Mesenchymal stem cell (in vitro differentiated cells and primary cell): ENCODE measurements at regions not wholly inside any gene's neighbourhood (a gene's known extent, or its start where the extent isn't known, plus 50 kb on each side); places are given as distances from the start of the nearest gene placed in this dataset.

ENCODE experiments used
- DNase-seq: peaks from one replicate; pipeline ENCODE4 v3.0.0-alpha.2; 2013
- H2AFZ ChIP-seq: one replicate; pipeline ENCODE4 v1.6.1; 2013; ENCODE audit warnings: low read depth, mild to moderate bottlenecking, control low read depth, inconsistent platforms, low read length, moderate library complexity
- H2AK5ac ChIP-seq: 2 replicates; pipeline ENCODE4 v1.6.1; 2013; ENCODE audit warnings: low read length, moderate library complexity, mild to moderate bottlenecking, inconsistent platforms; ENCODE audit not compliant: severe bottlenecking
- H2BK120ac ChIP-seq: one replicate; pipeline ENCODE4 v1.6.1; 2013; ENCODE audit warnings: low read depth, mild to moderate bottlenecking, inconsistent platforms, low read length, moderate library complexity
- H2BK12ac ChIP-seq, 2 experiments: one replicate each; pipeline ENCODE4 v1.6.1; 2013; ENCODE audit warnings: inconsistent platforms in 2 of 2, low read length in 2 of 2, mild to moderate bottlenecking in 2 of 2, moderate library complexity in 2 of 2, control low read depth in 1 of 2
- H2BK15ac ChIP-seq: one replicate; pipeline ENCODE4 v1.6.1; 2013; ENCODE audit warnings: mild to moderate bottlenecking, low read depth, inconsistent platforms; ENCODE audit not compliant: poor library complexity, severe bottlenecking
- H2BK5ac ChIP-seq: 2 replicates; pipeline ENCODE4 v1.6.1; 2013; ENCODE audit warnings: low read depth, mild to moderate bottlenecking, low read length, control low read depth, inconsistent platforms; ENCODE audit not compliant: poor library complexity, severe bottlenecking
- H3K14ac ChIP-seq, 2 experiments: one replicate each; pipeline ENCODE4 v1.6.1; 2013; ENCODE audit warnings: inconsistent platforms in 2 of 2, low read length in 2 of 2, control low read depth in 1 of 2, mild to moderate bottlenecking in 1 of 2, moderate library complexity in 1 of 2
- H3K18ac ChIP-seq, 2 experiments: one replicate each; pipeline ENCODE4 v1.6.1; 2013; ENCODE audit warnings: inconsistent platforms in 2 of 2, low read length in 2 of 2, control low read depth in 1 of 2, low read depth in 1 of 2, mild to moderate bottlenecking in 1 of 2
- H3K23ac ChIP-seq, 2 experiments: one replicate each; pipeline ENCODE4 v1.6.1; 2013; ENCODE audit warnings: inconsistent platforms in 2 of 2, low read length in 2 of 2, mild to moderate bottlenecking in 2 of 2, moderate library complexity in 2 of 2, control low read depth in 1 of 2
- H3K27ac ChIP-seq: 2 replicates; pipeline ENCODE4 v1.5.1; 2013; ENCODE audit warnings: mild to moderate bottlenecking, moderate library complexity, low read length, control low read depth, inconsistent platforms; ENCODE audit not compliant: poor library complexity, severe bottlenecking
- H3K27me3 ChIP-seq, 2 experiments: 2 replicates each; pipeline versions ENCODE4 v1.6.1 to v1.7.0; 2013; ENCODE audit warnings: low read length in 2 of 2, mild to moderate bottlenecking in 2 of 2, moderate library complexity in 2 of 2, control low read depth in 1 of 2, inconsistent platforms in 1 of 2; ENCODE audit not compliant: control insufficient read depth in 1 of 2, insufficient read depth in 1 of 2
- H3K36me3 ChIP-seq, 2 experiments: 2 replicates each; pipeline versions ENCODE4 v1.6.1 to v1.7.0; 2013; ENCODE audit warnings: low read length in 2 of 2, control low read depth in 1 of 2, inconsistent platforms in 1 of 2, low read depth in 1 of 2, mild to moderate bottlenecking in 1 of 2; ENCODE audit not compliant: insufficient read depth in 2 of 2, control insufficient read depth in 1 of 2
- H3K4ac ChIP-seq, 2 experiments: one replicate each; pipeline ENCODE4 v1.6.1; 2013; ENCODE audit warnings: inconsistent platforms in 2 of 2, low read length in 2 of 2, mild to moderate bottlenecking in 2 of 2, moderate library complexity in 2 of 2, control low read depth in 1 of 2, low read depth in 1 of 2
- H3K4me1 ChIP-seq: 2 replicates; pipeline ENCODE4 v1.6.1; 2013; ENCODE audit warnings: low read depth, low read length, control low read depth; ENCODE audit not compliant: control insufficient read depth, insufficient read depth
- H3K4me2 ChIP-seq: 2 replicates; pipeline ENCODE4 v1.6.1; 2013; ENCODE audit warnings: low read length, mild to moderate bottlenecking, inconsistent platforms; ENCODE audit not compliant: poor library complexity, severe bottlenecking
- H3K4me3 ChIP-seq, 2 experiments: 2 replicates each; pipeline versions ENCODE4 v1.5.1 to v1.7.0; 2013; ENCODE audit warnings: low read length in 2 of 2, mild to moderate bottlenecking in 2 of 2, control low read depth in 1 of 2, low read depth in 1 of 2; ENCODE audit not compliant: insufficient read depth in 1 of 2
- H3K79me1 ChIP-seq: replicated peaks from 2 replicates; pipeline ENCODE4 v1.6.1; 2013; ENCODE audit warnings: mild to moderate bottlenecking, control low read depth, low read length, inconsistent platforms; ENCODE audit not compliant: poor library complexity, severe bottlenecking
- H3K9ac ChIP-seq: 2 replicates; pipeline ENCODE4 v1.7.0; 2013; ENCODE audit warnings: mild to moderate bottlenecking, low read length, moderate library complexity
- H3K9me3 ChIP-seq: 2 replicates; pipeline ENCODE4 v1.7.0; 2013; ENCODE audit warnings: mild to moderate bottlenecking, low read length; ENCODE audit not compliant: control insufficient read depth
- H4K8ac ChIP-seq: one replicate; pipeline ENCODE4 v1.6.1; 2013; ENCODE audit warnings: inconsistent platforms, mild to moderate bottlenecking, low read length, moderate library complexity
- H4K91ac ChIP-seq: one replicate; pipeline ENCODE4 v1.6.1; 2013; ENCODE audit warnings: mild to moderate bottlenecking, low read length, inconsistent platforms
- WGBS: methylation state at CpG from one replicate; pipeline ENCODE4 v1.1.7; 2013; ENCODE audit warnings: mixed read lengths; 5-methylcytosine and 5-hydroxymethylcytosine counted together

GRCh38 chr12:65634626-65635331 is 189.5 kb upstream of the HMGA2 start:
- Histone ChIP-seq H3K4me2 (no peak overlapping the region), H3K79me1 (no peaks in the 10 kb centered on the region), H3K4me1 (peaks cover 6% of the 10 kb centered on the region), H3K27ac (peak overlapping the region; percentile 97), H4K91ac (no peak overlapping the region), H3K18ac (peak overlapping the region in 1 of 2 experiments; percentile 69), H2BK15ac (no peak overlapping the region), H3K9me3 (no peaks in the 10 kb centered on the region), H3K14ac (peak overlapping the region in 1 of 2 experiments; percentile 70), H2AK5ac (peak overlapping the region; percentile 81), H3K9ac (peak overlapping the region; percentile 84), H4K8ac (no peak overlapping the region), H3K36me3 (no peaks in the 10 kb centered on the region), H3K23ac (no peak overlapping the region), H2AFZ (peak overlapping the region; percentile 24), H2BK12ac (peak overlapping the region; percentile 18 to 98), H3K4me3 (no peak overlapping the region), H3K27me3 (no peaks in the 10 kb centered on the region), H2BK120ac (no peak overlapping the region), H3K4ac (peak overlapping the region in 1 of 2 experiments; percentile 84), H2BK5ac (no peak overlapping the region)
- 87% methylated on average over 3 of the region's 6 CpGs for WGBS
- DNase-seq: no peak

GRCh38 chr12:65636436-65636835 is 187.8 kb upstream of the HMGA2 start:
- no peak overlapping the region for H3K4me2 ChIP-seq
- H3K9me3 ChIP-seq: no peaks in the 10 kb centered on the region
- H3K79me1 ChIP-seq: no peaks in the 10 kb centered on the region
- no peaks in the 10 kb centered on the region for H3K36me3 ChIP-seq
- H4K8ac ChIP-seq: no peak overlapping the region
- H2AK5ac ChIP-seq: no peak overlapping the region
- H3K14ac ChIP-seq: no peak overlapping the region
- DNase-seq: no peak
- H3K18ac ChIP-seq: peak overlapping the region in 1 of 2 experiments; percentile 24
- H2BK120ac ChIP-seq: no peak overlapping the region
- peak overlapping the region; percentile 84 for H3K9ac ChIP-seq
- H3K27me3 ChIP-seq: no peaks in the 10 kb centered on the region
- no peak overlapping the region for H3K23ac ChIP-seq
- no peak overlapping the region for H2BK15ac ChIP-seq
- H3K4ac ChIP-seq: no peak overlapping the region
- no peak overlapping the region for H3K27ac ChIP-seq
- H2BK12ac ChIP-seq: no peak overlapping the region
- H3K4me1 ChIP-seq: peaks cover 5% of the 10 kb centered on the region
- 97% methylated on average over 1 of the region's 1 CpG for WGBS
- no peak overlapping the region for H2AFZ ChIP-seq
- H4K91ac ChIP-seq: no peak overlapping the region
- no peak overlapping the region for H2BK5ac ChIP-seq
- no peak overlapping the region for H3K4me3 ChIP-seq

DNA sequence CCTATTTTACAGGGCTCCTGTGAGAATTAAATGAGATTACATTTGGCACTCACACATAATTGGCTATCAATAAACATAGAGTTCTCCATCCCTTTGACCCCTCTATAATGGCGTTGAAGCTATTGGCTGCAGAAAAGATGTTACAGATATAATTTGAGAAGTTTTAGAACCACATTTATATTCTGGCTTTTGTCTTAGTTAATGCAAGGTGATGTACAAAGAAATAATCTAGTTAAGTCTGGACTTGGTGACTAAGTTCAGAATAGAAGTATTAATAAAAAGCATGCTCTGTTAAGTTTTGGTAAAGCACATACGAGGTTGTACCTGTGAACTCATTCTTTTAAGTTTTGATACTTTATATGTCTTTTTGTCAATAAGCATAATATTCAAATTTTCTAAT is 187.1 kb upstream of the HMGA2 start:
- H2BK12ac ChIP-seq: no peak overlapping the region
- no peak overlapping the region for H2BK120ac ChIP-seq
- peaks cover 4% of the 10 kb centered on the region for H3K4me1 ChIP-seq
- no peak overlapping the region for H2BK5ac ChIP-seq
- no peak overlapping the region for H2AK5ac ChIP-seq
- no peaks in the 10 kb centered on the region for H3K79me1 ChIP-seq
- no peak overlapping the region for H3K23ac ChIP-seq
- no peak overlapping the region for H4K8ac ChIP-seq
- no peaks in the 10 kb centered on the region for H3K9me3 ChIP-seq
- H3K36me3 ChIP-seq: no peaks in the 10 kb centered on the region
- no peaks in the 10 kb centered on the region for H3K27me3 ChIP-seq
- H3K18ac ChIP-seq: no peak overlapping the region
- H2BK15ac ChIP-seq: no peak overlapping the region
- H3K4me2 ChIP-seq: no peak overlapping the region
- no peak for DNase-seq
- no peak overlapping the region for H3K27ac ChIP-seq
- no peak overlapping the region for H4K91ac ChIP-seq
- H2AFZ ChIP-seq: no peak overlapping the region
- H3K4me3 ChIP-seq: no peak overlapping the region
- WGBS: 100% methylated on average over 1 of the region's 2 CpGs
- H3K14ac ChIP-seq: no peak overlapping the region
- H3K4ac ChIP-seq: no peak overlapping the region
- peak overlapping the region; percentile 32 for H3K9ac ChIP-seq

- H3K27ac ChIP-seq: peak overlapping the region; percentile 3
- no peak overlapping the region for H2BK12ac ChIP-seq
- H3K4ac ChIP-seq: no peak overlapping the region
- H3K79me1 ChIP-seq: no peaks in the 10 kb centered on the region
- peak overlapping the region; percentile 39 for H2AK5ac ChIP-seq
- peak overlapping the region in 1 of 2 experiments; percentile 52 for H3K18ac ChIP-seq
- peak; percentile 71 for DNase-seq
- peak overlapping the region; percentile 65 for H2BK120ac ChIP-seq
- H3K9ac ChIP-seq: peak overlapping the region; percentile 32
- H4K91ac ChIP-seq: no peak overlapping the region
- H3K27me3 ChIP-seq: no peaks in the 10 kb centered on the region
- H3K4me3 ChIP-seq: no peak overlapping the region
- no peaks in the 10 kb centered on the region for H3K36me3 ChIP-seq
- 15% methylated on average over 2 of the region's 5 CpGs for WGBS
- peaks cover 2% of the 10 kb centered on the region for H3K4me1 ChIP-seq
- H3K14ac ChIP-seq: no peak overlapping the region
- H3K23ac ChIP-seq: no peak overlapping the region
- no peak overlapping the region for H3K4me2 ChIP-seq
- H3K9me3 ChIP-seq: no peaks in the 10 kb centered on the region
- no peak overlapping the region for H2BK5ac ChIP-seq
- H2BK15ac ChIP-seq: no peak overlapping the region
- H2AFZ ChIP-seq: no peak overlapping the region
- no peak overlapping the region for H4K8ac ChIP-seq
Measured at GRCh38 chr12:65637774-65638173, 186.5 kb upstream of the HMGA2 start.
